8988T (cell line): ENCODE measurements at regions not wholly inside any gene's neighbourhood (a gene's known extent, or its start where the extent isn't known, plus 50 kb on each side); places are given as distances from the start of the nearest gene placed in this dataset.
"Not testable (repeated sequence)": the region's sequence is repeated elsewhere in the genome, so short reads cannot be mapped to it uniquely, and the experiment has no call there.

ENCODE experiments used
- DNase-seq: peaks from one replicate; pipeline ENCODE4 v3.0.0; 2011

DNA sequence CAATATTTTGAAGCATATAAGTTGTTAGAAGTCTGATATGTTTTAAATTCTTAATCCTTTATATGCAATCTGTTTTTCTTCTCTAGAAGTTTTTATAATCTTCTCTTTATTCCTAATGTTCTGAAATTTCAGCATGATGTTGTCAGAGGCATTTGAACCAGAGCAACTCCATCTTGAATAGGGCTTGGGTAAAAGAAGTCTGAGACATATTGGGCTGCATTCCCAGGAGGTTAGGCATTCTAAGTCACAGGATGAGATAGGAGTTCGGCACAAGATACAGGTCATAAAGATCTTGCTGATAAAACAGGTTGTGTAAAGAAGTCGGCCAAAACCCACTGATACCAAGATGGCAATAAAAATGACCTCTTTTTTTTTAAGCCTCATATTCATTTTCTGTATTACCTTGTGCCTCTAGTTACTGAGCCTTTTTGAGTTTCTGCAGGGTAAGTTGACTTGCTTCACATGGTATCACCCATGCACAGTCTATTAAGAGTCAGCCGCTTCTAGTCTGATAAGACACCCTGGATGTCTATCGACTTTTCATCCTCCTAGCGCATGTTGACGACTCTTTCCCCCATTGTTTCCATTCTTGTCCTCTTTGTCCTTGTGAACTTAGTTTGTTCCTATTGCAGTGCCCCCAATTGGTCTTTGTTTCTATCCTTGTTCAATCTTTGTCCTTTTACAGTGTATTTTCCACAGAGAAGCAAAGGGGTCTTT is 80.8 kb upstream of the RNU6-1 start:
- DNase-seq = no peak

DNA sequence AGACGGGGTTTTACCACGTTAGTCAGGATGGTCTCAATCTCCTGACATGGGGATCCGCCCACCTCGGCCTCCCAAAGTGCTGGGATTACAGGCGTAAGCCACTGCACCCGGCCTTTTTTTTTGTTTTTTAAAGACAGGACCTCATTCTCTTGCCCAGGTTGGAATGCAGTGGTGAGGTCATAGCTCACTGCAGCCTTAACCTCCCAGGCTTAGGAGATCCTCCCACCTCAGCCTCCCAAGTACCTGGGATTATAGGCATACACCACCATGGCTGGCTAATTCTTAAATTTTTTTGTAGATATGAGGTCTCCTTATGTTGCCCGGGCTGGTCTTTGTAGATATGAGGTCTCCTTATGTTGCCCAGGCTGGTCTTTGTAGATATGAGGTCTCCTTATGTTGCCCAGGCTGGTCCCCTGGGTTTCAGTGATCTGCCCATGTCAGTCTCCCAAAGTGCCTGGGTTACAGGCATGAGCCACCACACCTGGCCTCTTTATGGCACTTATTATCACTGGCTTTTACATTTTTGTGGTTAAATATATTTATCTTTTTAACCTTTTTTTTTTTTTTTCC is 82.3 kb upstream of the RNU6-1 start:
- DNase-seq = no peak

DNA sequence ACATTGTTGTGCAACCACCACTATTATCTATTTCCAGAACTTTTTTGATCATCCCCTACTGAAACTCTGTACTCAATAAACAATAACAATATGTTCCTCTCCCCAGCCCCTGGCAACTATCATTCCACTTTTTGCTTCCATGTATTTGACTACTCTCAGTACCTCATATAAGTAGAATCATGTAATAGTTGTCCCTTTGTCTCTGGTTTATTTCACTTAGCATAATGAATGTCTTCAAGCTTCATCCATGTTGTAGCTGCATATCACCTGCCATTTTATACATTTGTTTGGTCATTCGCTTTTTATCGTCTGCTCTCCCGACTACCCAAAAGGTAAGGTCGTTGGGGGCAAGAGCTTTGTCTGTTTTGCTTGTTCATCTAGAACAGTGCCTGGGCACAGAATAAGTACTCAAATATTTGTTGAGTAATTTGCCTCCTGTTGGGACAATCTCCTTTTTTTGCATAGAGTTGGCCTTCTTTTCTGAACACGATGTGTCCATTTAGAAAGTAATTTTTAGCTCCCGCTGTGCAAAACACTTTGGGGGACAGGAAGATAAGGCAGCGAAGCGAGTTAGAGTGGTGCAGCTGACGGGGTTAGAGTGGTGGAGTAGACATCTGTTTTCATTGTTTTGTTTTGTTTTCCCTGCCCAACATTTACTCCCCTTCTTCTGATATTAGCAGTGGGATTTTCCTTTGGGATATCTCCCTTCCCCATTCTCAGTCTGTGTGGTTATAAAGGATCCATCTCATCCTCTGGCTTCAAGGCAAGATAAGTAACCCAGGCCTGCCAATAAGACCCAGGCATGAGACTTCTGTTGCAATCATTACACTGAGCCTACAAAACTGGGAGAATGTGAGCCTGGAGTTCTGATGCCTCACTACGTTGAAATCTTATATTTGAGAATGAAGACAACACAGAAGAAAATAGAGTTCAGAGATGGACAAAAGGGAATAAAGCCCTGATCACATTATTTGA is 83.4 kb upstream of the RNU6-1 start:
- DNase-seq = no peak

DNA sequence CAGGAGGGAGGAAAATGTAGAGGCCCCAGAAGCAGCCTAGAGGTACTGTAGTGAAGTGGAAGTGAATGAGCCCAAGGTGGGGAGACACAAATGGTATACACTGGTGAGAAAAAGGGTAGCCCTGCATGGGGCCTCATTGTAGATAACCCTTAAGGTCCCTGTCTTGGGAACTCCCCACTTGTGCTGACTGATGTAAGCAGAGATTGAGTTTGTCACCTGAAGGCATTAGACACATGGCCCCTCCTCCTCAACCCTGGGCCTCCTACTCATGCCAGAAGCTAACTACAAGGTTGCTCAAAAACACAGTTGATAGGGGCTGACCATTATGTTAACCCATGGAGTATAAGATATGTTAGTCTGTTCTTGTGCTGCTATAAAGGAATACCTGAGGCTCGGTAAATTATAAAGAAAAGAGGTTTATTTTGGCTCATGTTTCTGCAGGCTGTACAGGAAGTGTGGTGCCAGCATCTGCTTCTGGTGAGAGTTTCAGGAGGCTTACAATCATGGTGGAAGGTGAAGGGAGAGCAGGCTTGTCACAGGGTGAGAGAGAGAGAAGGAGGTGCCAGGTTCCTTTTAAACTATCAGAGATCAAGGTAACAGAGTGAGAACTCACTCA is 84.6 kb upstream of the RNU6-1 start:
- DNase-seq = no peak

DNA sequence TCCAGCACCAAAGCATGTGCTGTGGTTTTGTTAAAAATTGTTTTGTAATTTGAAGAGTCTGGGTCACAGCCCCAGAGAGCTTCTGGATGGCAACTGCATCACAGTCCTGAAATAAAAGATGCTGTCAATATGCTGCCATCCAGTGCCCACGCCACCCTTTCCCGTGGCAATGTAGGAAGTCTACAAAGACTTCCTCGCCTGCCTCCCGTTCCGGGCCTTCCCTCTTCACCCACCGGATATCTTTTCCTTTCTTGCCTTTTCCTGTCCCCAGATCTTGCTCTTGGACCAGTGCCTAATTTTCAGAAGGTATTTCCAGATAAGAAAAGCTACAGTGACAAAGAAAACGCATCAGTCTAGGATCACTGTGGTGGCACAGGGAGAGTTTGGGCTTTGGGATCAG is 85.3 kb upstream of the RNU6-1 start:
- DNase-seq = no peak

DNA sequence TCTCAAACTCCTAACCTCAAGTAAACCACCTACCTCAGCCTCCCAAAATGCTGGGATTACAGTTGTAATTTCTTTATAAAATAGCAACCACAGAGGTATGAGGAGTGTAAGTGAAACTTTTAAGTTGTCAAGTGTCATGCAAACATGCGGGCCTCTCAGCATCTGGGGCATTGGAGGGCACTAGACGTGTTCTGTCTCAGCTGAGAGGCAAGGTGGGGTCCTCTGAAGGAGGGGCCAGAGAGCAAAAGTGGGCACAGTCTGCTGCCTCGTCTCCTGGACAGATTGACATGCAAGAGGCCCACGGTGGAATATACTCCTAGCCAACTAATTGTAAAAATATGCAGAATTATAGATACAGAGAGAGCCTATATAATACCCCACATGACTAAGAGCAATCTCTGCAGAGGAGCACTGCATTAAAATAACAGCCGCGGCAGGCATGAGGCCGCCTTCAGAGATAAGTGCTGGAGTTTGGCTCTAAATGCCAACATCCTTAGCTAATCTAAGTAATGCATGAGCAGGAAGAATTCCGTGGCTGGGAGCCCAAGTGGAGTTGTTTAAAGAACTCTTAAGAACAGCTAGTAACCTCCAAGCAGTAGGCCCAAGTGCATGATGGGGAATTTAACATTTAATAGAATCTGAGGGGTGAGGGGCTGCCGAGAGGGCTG is 87.8 kb upstream of the RNU6-1 start:
- no peak for DNase-seq

DNA sequence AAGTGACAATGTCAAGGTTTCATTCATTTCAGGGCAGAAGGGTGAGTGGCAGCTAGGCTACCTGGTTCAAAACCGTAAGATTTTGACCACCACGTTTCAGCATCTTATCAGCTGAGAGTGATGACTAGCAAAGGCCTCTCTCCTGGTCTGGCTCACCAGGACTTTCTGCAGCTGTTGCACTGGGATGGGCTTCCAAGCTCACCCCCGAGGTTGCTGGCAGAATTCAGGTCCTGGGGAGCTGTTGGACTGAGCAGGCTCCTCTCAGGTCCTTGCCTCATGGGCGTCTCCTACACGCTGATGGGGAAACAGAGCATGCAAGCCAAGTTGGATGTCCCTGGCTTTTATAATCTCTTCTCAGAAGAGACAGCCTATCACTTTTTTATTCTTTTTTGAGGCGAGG is 88.8 kb upstream of the RNU6-1 start:
- no peak for DNase-seq

DNA sequence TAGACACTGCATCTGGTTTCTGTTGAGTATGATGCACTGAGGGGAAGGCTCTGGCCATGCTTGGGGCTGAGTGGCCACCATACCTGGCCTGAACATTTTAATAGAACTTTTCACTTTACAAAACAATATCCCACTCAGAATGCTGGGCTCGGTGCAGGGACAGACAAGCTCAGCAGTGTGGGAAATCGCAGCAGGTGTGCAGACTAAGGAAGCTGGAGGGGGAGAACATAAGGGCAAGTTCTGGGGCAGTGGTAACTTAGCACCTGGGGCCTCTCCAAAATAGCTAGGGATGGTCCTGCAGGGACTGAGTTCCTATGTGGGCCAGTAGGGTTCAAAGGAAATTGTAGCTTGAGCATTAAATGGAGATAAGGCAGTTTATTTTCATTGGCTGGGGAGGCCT is 90.9 kb upstream of the RNU6-1 start:
- no peak for DNase-seq

DNA sequence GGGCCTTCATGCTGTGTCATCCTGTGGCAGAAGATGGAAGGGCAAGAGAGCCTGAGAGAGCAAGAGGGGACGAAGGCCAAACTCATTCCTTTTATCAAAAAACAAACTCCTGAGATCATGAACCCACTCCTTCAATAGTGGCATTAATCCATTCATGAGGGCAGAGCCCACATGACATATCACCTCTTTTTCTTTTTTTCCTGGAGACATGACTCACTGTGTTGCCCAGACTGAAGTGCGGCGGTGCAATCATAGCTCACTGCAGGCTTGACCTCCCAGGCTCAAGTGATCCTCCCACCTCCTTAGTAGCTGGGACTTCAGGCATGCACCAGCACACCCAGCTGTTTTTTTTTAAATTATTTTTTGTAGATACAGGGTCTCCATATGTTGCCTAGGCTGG is 92.0 kb upstream of the RNU6-1 start:
- DNase-seq = no peak

DNA sequence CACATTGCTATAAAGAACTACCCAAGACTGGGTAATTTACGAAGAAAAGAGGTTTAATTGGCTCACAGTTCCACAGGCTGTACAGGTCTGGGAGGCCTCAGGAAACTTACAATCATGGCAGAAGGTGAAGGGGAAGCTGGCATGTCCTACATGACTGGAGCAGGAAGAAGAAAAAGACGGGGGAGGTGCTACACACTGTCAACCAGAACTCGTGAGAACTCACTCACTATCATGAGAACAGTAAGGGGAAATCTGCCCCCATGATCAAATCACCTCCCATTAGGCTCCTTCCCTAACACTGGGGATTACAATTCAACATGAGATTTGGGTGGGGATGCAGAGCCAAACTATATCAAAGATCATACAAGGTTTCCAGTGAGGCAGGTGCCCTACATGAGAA is 94.3 kb upstream of the RNU6-1 start:
- DNase-seq = not testable (repeated sequence)

DNA sequence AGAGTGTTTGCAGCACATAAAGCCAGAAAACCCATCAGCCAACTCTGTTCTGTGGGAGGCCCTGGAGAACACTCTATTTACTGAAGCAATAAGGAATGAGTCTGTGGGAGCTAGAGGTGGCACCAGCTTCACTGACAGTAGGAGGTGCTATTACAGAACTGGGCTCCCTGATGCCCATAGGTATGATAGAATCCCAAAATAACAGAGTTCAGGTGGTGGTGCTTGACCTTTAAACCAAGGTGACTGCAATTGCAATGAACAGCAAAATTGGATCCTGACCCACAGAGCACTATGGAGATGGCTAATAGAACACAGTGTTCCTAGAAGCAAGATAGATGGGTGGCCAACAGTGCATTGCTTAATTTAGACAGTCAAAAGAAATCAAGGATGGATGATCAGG is 95.4 kb upstream of the RNU6-1 start:
- no peak for DNase-seq

DNA sequence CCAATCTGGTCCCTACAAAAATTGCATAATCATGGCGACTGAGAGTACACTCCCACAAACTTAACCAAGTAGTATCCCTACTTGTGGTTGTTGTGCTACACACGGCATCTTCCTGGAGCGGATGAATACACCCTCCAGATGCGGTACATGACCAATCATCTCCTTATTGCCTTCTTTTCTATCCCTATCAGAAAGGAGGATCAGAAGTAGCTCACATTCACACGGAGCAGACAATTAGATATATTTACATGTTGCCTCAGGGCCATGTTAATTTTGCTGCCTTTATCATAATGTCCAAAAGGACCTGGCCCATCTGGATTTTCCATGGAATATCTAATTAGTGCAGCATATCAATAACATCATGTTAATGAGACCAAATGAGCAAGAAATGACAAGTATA is 96.4 kb upstream of the RNU6-1 start:
- no peak for DNase-seq

DNA sequence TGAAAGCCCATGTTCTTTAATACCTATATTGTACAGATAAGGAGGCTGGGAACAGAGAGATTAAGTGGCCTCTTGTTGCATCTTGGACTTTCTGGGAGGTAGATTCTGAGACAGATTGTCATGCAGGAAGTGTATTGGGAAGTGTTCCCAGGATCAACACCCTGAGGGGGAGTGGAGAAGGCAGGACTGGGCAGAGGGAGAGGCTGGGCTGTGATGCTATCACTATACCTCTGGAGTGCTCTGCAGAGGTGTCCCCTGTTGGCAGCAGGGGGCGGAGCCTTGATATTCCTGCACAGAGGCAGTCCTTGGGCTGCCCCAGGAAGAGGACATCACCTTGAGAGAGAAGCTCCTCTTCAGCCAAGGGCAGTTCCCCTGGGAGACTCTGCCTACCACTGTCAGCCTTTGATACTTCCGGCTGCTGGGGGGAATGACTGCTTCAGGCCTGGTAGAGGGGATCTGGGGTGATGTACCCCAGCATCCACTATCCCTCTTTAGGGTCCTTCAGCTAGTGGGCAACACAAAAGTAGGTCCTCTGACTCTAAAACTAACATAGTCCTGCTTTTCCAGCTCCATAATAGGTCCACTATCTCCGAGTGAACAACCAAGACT is 97.4 kb upstream of the RNU6-1 start:
- no peak for DNase-seq

DNA sequence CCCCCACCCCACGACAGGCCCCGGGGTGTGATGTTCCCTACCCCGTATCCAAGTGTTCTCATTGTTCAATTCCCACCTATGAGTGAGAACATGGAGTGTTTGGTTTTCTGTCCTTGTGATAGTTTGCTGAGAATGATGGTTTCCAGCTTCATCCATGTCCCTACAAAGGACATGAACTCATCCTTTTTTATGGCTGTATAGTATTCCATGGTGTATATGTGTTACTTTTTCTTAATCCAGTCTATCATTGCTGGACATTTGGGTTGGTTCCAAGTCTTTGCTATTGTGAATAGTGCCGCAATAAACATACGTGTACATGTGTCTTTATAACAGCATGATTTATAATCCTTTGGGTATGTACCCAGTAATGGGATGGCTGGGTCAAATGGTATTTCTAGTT is 99.3 kb upstream of the RNU6-1 start:
- DNase-seq = not testable (repeated sequence)

DNA sequence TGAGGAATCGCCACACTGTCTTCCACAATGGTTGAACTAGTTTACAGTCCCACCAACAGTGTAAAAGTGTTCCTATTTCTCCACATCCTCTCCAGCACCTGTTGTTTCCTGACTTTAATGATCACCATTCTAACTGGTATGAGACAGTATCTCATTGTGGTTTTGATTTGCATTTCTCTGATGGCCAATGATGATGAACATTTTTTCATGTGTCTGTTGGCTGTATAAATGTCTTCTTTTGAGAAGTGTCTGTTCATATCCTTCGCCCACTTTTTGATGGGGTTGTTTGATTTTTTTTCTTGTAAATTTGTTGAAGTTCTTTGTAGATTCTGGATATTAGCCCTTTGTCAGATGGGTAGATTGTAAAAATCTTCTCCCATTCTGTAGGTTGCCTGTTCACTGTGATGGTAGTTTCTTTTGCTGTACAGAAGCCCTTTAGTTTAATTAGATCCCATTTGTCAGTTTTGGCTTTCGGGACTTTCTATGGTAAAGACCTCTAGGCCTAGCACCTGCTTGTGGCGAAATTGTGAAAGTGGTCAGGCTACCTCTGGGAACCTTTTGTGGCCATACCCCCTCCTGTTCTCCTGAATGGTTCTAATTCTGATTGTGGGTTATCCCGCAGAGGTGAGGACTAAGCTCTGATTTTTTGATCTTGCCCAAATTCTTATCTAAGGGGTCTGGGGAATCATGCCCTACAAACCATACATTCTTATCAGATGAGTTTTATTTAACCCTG is 99.9 kb upstream of the RNU6-1 start:
- DNase-seq = not testable (repeated sequence)

DNA sequence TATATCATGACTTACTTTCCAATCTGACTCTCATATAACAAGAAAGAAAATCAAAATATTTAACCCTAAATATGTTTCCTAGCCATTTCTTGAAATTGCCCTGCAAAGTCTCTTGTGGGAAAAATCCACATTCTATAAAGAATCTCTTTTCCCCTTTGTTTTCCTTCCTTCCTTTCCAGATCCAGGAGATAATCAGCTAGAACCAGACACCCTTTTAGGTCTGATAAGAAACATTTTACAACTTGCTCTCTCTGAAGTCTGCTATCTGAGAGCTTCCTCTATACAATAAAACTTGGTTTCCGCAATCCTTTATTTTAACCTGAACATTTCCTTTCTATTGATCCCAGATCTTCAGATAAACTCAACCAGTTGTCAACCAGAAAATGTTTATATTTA is 100.5 kb upstream of the RNU6-1 start:
- no peak for DNase-seq

DNA sequence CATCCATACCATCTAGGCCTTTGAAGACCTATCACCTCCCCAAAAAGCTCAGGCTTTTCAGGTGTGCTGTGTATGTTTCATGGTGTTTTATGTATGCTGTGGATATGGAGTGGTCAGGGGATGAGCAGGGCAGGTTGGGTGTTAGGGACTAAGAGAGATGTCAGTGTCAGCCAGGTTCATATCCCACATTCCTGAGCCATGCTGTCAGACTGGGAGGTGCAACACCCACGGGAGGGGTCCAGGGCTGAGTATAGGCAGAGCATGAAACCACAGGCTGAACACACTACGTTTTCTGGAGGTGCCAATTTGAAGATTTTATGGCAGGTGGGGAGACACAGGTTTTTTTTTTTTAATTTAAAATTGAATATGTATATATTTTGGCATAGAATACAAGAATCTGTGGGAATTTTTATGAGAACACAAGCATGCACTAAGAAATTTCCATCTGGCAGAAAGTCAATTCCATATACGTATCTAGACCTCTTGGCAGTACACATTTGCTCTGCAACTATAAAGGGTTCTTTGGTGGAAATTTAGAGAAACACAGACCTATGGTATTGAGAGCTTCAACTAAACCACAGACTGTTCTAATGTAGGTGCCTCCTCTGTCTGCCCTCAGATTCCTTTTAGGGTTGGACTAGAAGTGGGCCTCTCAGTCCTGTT is 101.9 kb upstream of the RNU6-1 start:
- DNase-seq = no peak

DNA sequence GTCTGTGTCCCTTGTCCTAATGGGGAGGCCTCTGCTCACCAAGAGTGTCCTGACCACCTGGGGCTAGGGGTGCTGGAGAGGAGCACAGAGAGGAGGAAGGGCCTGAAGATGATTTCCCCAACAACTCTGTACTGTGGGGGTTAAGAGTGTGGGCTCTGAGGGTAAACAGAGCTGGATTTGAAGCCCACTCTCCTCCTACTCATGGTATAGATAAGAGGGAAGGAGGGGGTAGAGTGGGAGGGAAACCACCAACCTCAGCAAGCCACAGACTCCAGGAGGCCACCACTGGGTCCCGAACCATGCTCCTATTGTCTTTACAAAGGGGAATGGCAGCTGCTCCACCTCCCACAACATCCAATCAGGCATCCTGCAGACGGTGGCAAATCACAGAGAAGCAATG is 103.6 kb upstream of the RNU6-1 start:
- DNase-seq = no peak

DNA sequence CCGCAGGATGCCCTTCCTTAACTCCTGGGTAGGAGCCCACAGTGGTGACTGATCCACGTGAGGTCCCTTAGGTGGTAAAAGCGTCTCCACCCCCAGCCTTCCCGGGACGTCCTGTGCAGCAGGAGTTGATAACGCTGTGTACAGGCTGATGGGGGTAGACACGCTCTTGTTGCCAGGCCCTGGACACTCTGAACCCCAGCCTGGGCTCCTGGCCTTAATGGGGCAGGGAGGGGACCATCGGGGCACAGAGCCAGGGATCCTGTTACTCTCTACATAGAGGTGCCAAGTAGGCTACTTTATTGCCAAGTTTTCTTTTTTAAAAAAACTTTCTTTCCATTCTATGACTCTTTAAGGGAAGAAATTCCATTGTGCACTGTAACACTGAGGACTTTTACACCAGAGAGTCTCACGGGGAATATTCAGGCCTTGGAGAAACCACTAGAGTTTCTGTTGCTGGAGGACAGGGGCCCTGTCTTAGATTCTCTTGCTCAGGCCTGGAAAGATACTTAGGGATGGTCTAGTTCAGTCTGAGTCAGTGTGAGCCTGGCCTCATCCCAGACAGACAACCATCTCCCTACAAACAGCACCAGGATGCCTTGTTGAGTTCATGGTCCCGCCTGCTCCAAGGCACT is 104.3 kb upstream of the RNU6-1 start:
- DNase-seq = no peak

DNA sequence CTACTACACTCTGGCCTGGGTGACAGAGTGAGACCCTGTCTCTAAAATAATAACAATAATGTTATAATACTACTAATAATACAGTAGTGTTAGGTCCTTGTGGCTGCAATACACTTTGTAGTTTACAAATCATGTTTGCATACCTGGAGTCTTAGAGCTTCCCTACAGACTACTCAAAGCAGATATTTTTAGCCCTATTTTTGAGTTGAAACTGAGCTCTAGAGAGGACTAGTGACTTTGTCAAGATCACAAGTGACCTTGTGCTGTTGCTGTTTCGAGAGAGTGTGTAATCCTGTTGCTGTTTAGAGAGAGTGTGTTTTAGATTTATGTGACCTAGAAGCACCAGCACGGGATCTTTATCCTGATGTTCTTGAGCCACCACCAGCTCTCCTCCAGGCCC is 105.3 kb upstream of the RNU6-1 start:
- DNase-seq = no peak
